ENCODE measurements at regions not wholly inside any gene's neighbourhood (a gene's known extent, or its start where the extent isn't known, plus 50 kb on each side); places are given as distances from the start of the nearest gene placed in this dataset.

DNA sequence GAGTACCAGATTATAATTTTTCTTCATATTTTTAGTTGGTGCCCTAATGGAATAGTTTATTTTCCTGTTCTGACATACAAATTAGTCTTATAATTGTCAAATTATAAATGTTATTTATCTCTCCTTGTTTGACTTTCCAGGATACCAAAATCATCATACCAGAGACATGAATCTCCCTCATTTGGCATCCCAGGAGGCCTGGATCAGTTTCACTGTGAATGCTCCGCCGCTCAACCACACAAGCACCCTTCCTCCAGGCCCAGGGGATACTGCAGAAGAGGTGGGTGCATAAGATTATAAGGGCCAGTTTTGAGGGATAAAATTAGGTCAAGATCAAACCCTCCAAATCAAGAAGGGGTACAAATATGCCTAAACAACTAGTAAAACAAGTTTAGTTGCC is 1229.3 kb downstream of the CDH12 start:
- no peak overlapping the region for H3K27ac ChIP-seq
- TF ChIP-seq, protein P1, sequence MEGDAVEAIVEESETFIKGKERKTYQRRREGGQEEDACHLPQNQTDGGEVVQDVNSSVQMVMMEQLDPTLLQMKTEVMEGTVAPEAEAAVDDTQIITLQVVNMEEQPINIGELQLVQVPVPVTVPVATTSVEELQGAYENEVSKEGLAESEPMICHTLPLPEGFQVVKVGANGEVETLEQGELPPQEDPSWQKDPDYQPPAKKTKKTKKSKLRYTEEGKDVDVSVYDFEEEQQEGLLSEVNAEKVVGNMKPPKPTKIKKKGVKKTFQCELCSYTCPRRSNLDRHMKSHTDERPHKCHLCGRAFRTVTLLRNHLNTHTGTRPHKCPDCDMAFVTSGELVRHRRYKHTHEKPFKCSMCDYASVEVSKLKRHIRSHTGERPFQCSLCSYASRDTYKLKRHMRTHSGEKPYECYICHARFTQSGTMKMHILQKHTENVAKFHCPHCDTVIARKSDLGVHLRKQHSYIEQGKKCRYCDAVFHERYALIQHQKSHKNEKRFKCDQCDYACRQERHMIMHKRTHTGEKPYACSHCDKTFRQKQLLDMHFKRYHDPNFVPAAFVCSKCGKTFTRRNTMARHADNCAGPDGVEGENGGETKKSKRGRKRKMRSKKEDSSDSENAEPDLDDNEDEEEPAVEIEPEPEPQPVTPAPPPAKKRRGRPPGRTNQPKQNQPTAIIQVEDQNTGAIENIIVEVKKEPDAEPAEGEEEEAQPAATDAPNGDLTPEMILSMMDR (IDR thresholded peaks at IDR 0.05) = no peak
- TF ChIP-seq ZFX (IDR thresholded peaks at IDR 0.05; ENCODE audit: borderline replicate concordance) = no peak

DNA sequence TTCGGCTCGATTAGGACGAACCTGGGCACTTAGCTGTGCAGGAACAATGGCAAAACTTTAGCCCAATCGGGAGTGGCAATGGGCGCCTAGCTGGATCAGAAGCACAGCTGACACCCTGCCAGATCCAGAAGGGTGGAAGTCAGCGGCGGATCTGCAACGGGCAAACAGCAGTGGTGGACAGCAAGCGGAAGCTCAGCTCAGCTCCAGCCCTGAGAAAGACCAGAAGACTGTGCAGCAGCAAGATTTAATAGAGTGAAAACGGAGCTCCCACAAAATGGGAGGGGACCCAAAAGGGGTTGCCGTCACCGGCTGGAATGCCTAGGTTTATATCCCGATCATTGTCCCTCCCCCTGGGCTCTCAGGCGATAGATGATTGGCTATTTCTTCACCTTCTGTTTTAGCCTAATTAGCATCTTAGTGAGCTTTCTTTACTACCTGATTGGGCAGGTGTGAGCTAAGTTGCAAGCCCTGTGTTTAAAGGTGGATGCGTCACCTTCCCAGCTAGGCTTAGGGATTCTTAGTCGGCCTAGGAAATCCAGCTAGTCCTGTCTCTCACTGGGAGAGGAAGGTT is 1237.9 kb downstream of the CDH12 start:
- no peak overlapping the region for H3K27ac ChIP-seq
- TF ChIP-seq, protein P1 (IDR thresholded peaks at IDR 0.05) = no peak
- no peak for TF ChIP-seq ZFX (IDR thresholded peaks at IDR 0.05; ENCODE audit: borderline replicate concordance)

DNA sequence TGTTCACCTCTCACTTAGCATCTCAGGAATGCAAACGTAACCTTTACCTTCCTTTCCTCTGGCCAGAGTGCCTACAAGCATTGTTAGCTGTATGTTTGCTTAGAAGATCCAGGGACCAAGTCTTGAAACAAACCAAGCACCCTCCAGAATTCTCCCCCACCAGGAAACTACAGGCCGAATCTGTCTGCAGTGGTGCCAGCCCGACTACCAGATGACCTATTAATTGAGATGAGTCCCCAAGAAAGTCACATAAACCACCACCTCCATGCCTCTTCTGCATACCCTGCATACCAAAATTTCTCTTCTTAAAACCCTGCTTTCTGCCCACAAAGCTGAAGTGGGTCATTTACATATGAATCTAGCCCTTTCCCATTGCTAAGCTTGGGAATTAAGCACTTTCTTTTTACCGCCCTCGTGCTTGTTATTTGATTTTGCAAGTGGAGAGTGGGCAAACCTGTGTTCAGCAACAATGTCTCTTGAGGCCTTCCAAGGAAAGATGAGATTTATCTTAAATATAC is 1239.1 kb downstream of the CDH12 start:
- TF ChIP-seq, protein P1 (IDR thresholded peaks at IDR 0.05) = no peak
- TF ChIP-seq ZFX (IDR thresholded peaks at IDR 0.05; ENCODE audit: borderline replicate concordance) = no peak
- H3K27ac ChIP-seq = no peak overlapping the region

DNA sequence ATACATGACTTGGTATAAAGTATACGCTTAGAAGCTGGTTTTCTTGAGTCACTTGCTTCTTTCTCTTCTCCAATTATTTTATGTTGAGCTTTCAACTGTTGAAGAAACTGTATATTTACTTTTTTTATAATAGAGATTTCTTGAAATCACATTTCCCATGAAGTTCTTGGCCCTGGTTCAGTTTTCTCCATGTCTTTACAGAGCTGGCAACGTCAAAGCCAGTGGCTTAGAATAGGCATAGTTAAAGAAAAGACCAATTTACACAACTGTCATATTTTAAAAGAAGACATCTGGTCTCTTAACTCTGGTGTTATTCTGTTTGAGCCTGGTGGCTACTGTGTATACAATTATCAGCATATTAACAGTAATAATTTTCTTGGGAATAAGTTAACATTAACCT is 1249.3 kb downstream of the CDH12 start:
- no peak for TF ChIP-seq ZFX (IDR thresholded peaks at IDR 0.05; ENCODE audit: borderline replicate concordance)
- H3K27ac ChIP-seq = no peak overlapping the region

- TF ChIP-seq, protein P1 (IDR thresholded peaks at IDR 0.05) = no peak
- TF ChIP-seq ZFX (IDR thresholded peaks at IDR 0.05; ENCODE audit: borderline replicate concordance) = no peak
- H3K27ac ChIP-seq = no peak overlapping the region
These were observed 1258.6 kb downstream of the CDH12 start for GRCh38 chr5:21594566-21594965.

DNA sequence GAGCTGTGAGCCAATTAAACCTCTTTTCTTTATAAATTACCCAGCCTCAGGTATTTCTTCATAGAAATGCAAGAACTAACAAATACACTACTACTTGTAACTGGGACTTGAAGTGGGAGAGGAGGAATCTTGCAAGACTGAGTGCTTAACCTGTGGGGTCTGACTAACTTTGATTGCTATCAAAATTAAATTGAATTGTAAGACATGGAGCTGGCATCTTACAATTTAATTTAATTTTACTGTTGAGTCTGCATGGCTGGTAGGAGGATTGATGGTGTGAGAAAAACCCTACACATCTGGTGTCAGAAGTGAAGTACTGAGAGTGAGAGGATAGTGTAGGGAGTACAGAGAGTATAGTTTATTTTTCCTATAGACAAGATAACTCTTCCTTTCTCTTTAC is 1259.9 kb downstream of the CDH12 start:
- no peak overlapping the region for H3K27ac ChIP-seq
- TF ChIP-seq, protein P1 (IDR thresholded peaks at IDR 0.05) = no peak
- TF ChIP-seq ZFX (IDR thresholded peaks at IDR 0.05; ENCODE audit: borderline replicate concordance) = no peak

GRCh38 chr5:21581508-21581907 is 1271.6 kb downstream of the CDH12 start:
- H3K27ac ChIP-seq = no peak overlapping the region
- TF ChIP-seq ZFX (IDR thresholded peaks at IDR 0.05; ENCODE audit: borderline replicate concordance) = no peak
- TF ChIP-seq, protein P1 (IDR thresholded peaks at IDR 0.05) = no peak

DNA sequence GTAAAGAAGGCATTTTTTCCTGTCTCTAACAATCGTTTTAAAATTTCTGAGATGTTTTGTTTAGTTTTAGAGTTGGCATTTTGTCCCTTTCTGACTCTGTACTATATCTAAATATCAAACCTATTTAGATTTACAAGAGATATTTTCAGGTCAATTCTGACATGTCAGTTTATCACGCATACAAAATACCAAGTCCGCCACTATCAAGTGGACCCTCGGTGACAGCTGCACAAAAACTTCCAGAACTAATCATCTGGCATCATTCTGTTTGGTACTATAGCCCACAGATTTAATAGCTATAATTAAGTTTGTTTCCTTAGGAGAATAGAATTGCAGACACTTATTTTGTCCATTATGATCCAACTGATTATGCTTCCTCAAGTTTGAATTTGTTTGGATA is 1278.2 kb downstream of the CDH12 start:
- H3K27ac ChIP-seq = no peak overlapping the region
- no peak for TF ChIP-seq ZFX (IDR thresholded peaks at IDR 0.05; ENCODE audit: borderline replicate concordance)
- TF ChIP-seq, protein P1 (IDR thresholded peaks at IDR 0.05) = no peak
